ENCODE measurements at regions not wholly inside any gene's neighbourhood (a gene's known extent, or its start where the extent isn't known, plus 50 kb on each side); places are given as distances from the start of the nearest gene placed in this dataset.

DNA sequence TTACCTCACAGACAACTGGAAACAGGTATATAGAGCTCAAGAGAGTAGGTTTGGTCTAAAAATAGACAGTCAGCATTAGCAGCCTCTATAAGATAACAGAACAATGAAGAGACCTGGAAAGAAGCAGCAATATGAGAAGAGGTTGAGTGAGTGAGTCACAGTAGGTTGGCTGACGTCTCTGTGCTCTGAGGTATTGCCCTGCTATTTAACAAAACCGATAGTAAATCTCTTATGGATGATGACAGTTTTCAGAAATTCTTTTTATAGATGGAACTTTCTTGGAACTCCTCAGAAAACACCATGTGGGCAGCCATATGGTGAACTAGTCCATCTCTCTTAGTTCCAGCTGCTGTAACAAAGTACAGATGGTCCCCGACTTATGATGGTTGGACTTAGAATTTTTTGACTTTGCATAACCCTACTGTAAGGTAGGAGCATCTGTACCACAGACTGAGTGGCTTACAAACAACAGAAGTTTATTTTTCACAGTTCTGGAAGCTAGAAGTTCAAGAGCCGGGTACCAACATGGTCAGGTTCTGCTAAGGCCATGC is 123.5 kb downstream of the MBD2 start:
- Histone ChIP-seq H3K36me3 (ENCODE audit: control insufficient read depth, insufficient read depth, low read length) (no peaks in the 10 kb centered on the region), H3K27me3 (replicated peaks; ENCODE audit: control insufficient read depth, insufficient read depth, low read length) (no peaks in the 10 kb centered on the region), H3K4me3 (replicated peaks; ENCODE audit: low read depth, low read length) (no peak overlapping the region)
- no peak for DNase-seq (ENCODE audit: extremely low read depth, insufficient read length)
- TF ChIP-seq, protein P1, sequence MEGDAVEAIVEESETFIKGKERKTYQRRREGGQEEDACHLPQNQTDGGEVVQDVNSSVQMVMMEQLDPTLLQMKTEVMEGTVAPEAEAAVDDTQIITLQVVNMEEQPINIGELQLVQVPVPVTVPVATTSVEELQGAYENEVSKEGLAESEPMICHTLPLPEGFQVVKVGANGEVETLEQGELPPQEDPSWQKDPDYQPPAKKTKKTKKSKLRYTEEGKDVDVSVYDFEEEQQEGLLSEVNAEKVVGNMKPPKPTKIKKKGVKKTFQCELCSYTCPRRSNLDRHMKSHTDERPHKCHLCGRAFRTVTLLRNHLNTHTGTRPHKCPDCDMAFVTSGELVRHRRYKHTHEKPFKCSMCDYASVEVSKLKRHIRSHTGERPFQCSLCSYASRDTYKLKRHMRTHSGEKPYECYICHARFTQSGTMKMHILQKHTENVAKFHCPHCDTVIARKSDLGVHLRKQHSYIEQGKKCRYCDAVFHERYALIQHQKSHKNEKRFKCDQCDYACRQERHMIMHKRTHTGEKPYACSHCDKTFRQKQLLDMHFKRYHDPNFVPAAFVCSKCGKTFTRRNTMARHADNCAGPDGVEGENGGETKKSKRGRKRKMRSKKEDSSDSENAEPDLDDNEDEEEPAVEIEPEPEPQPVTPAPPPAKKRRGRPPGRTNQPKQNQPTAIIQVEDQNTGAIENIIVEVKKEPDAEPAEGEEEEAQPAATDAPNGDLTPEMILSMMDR (IDR thresholded peaks at IDR 0.05; ENCODE audit: insufficient read depth, low read length, poor library complexity, severe bottlenecking), result no peak

DNA sequence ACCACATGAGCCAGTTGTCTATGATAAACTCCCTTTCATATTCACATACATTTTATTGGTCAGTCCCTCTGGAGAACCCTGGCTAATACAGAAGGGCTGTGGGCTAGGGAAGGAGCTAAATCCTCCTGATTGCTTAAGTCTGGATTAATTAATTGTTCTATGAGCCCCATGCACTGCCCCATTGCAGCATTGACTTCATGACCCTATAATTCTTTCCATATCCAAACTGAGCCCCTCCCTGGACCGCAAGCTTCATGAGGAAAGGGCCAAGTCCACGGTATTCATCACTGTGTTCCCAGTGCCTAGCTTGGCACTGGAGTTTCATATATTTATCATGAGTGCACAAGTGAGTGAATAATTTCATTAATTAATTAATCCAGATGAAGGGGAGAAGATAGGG is 124.0 kb downstream of the MBD2 start:
- TF ChIP-seq, protein P1 (IDR thresholded peaks at IDR 0.05; ENCODE audit: insufficient read depth, low read length, poor library complexity, severe bottlenecking), result no peak
- no peak for DNase-seq (ENCODE audit: extremely low read depth, insufficient read length)
- H3K27me3 ChIP-seq (replicated peaks; ENCODE audit: control insufficient read depth, insufficient read depth, low read length), result no peaks in the 10 kb centered on the region
- no peaks in the 10 kb centered on the region for H3K36me3 ChIP-seq (ENCODE audit: control insufficient read depth, insufficient read depth, low read length)
- H3K4me3 ChIP-seq (replicated peaks; ENCODE audit: low read depth, low read length), result no peak overlapping the region

DNA sequence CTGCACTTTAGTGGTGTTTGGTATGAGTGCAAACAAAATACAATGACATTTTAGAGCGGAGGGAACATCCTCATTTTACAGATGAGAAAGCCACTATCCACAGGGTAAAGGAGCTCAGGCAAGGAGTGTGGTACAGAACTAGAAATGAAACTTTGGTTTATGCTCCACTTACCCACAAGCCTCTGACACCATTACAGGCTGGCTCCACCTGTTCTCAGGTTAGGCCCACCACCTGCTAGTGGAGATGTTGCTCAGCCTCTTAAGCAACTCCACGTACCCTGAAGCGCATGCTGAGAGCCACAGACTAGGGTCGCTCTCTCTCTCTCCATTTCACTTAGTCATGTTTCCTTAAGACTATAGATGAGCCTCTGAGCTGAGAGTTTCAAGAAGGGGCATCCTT is 130.0 kb downstream of the MBD2 start:
- H3K36me3 ChIP-seq (ENCODE audit: control insufficient read depth, insufficient read depth, low read length), result no peaks in the 10 kb centered on the region
- no peak overlapping the region for H3K4me3 ChIP-seq (replicated peaks; ENCODE audit: low read depth, low read length)
- TF ChIP-seq, protein P1 (IDR thresholded peaks at IDR 0.05; ENCODE audit: insufficient read depth, low read length, poor library complexity, severe bottlenecking), result no peak
- DNase-seq (ENCODE audit: extremely low read depth, insufficient read length), result peak; percentile 16
- H3K27me3 ChIP-seq (replicated peaks; ENCODE audit: control insufficient read depth, insufficient read depth, low read length), result no peaks in the 10 kb centered on the region

DNA sequence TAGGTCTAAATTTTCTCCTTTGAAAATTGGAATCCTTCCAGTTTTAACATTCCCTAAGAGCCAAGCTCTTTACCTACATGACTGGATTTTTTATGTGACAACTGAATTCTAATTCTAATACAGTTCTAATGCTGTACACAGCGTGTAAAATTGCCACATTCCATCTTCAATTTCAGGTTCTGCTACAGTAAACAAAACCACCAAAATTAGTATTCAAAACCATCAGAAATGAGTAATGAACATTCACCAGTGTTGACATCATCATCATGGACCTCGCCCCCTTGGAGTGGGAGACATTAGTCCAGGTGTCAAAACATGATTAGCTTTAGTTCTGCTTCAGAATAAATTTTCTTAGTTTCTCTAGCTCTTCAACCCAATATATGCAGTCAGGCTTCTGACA is 133.6 kb downstream of the MBD2 start:
- Histone ChIP-seq H3K36me3 (ENCODE audit: control insufficient read depth, insufficient read depth, low read length) (no peaks in the 10 kb centered on the region), H3K27me3 (replicated peaks; ENCODE audit: control insufficient read depth, insufficient read depth, low read length) (no peaks in the 10 kb centered on the region), H3K4me3 (replicated peaks; ENCODE audit: low read depth, low read length) (no peak overlapping the region)
- TF ChIP-seq, protein P1 (IDR thresholded peaks at IDR 0.05; ENCODE audit: insufficient read depth, low read length, poor library complexity, severe bottlenecking), result no peak
- DNase-seq (ENCODE audit: extremely low read depth, insufficient read length), result no peak

DNA sequence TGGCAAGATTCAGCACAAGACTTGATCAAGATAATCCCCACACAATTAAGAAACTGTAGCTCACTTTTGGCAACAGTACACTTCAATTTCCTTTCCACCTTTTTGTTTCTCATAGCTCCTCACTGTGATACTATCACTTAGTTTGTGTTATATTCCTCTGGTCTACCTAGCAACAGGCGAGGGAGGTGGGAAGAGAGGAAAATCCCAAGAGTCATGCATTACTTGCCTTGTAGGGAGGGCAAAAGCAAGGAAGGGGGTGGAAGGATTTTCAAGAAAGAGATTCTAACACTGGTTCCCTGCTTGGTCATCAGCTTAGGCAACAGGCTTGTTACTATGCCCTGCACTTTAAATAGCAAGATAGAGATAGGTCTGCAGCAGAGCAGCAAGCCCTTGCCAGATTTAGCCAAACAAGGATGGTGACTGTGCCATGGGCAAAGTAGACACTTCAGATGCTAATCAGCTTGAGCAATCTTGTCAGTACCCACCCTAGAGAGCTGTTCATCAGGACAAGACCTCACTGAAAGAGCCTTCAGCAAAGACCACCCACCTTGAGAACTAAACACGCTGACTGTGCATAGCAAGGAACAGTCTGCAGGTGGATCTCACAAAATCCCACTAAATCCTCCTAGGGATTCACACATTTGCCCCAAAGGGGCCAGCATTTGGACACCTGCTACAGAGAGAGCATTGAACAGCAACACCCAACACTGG is 134.6 kb downstream of the MBD2 start:
- no peaks in the 10 kb centered on the region for H3K36me3 ChIP-seq (ENCODE audit: control insufficient read depth, insufficient read depth, low read length)
- TF ChIP-seq, protein P1 (IDR thresholded peaks at IDR 0.05; ENCODE audit: insufficient read depth, low read length, poor library complexity, severe bottlenecking), result no peak
- no peaks in the 10 kb centered on the region for H3K27me3 ChIP-seq (replicated peaks; ENCODE audit: control insufficient read depth, insufficient read depth, low read length)
- H3K4me3 ChIP-seq (replicated peaks; ENCODE audit: low read depth, low read length), result no peak overlapping the region
- no peak for DNase-seq (ENCODE audit: extremely low read depth, insufficient read length)
